ENCODE measurements at regions not wholly inside any gene's neighbourhood (a gene's known extent, or its start where the extent isn't known, plus 50 kb on each side); places are given as distances from the start of the nearest gene placed in this dataset.
A peak's percentile ranks its signal among the peaks of the same experiment; 100 is the strongest.

GRCh38 chr1:94609619-94610018, 68.1 kb upstream of the F3 start:
- Histone ChIP-seq H3K9ac (ENCODE audit: low read depth, low read length) (0 out of 2 replicates have a peak overlapping the region, but pooled peaks have one; percentile 5), H4K8ac (ENCODE audit: low read depth in 2 of 2, low read length in 2 of 2) (peak overlapping the region; percentile 30 to 67), H3K9me1 (ENCODE audit: insufficient read depth, low read length) (peaks cover 24% of the 10 kb centered on the region), H3K4me2 (ENCODE audit: low read depth, low read length) (peak overlapping the region; percentile 6; the same call in 1 of the 2 replicates), H2BK20ac (ENCODE audit: low read depth, low read length) (peak overlapping the region; percentile 88), H3K27ac (ENCODE audit: insufficient read depth, low read length) (peak overlapping the region; percentile 75), H3K14ac (replicated peaks; ENCODE audit: low read depth, low read length) (peak overlapping the region; percentile 67), H3K23ac (ENCODE audit: low read depth, low read length) (peak overlapping the region; percentile 34), H2AK9ac (replicated peaks; ENCODE audit: low read depth, low read length, poor library complexity) (no peak overlapping the region), H3K56ac (ENCODE audit: extremely low read depth, insufficient read depth, low read length) (peak overlapping the region; percentile 65), H2AK5ac (ENCODE audit: low read depth, low read length) (peak overlapping the region; percentile 88), H4K20me1 (ENCODE audit: insufficient read depth, low read length) (no peaks in the 10 kb centered on the region), H3K18ac (ENCODE audit: low read depth, low read length) (peak overlapping the region; percentile 48), H2BK15ac (ENCODE audit: low read depth, low read length) (peak overlapping the region; percentile 92; the same call in 2 of the 3 replicates), H3K4me3 (ENCODE audit: insufficient read depth, low read depth, low read length) (no peak overlapping the region), H2BK120ac (ENCODE audit: low read depth, low read length) (peak overlapping the region; percentile 78), H3K36me3 (ENCODE audit: control insufficient read depth, insufficient read depth, low read length) (no peaks in the 10 kb centered on the region), H4K5ac (ENCODE audit: low read depth, low read length) (peak overlapping the region; percentile 41), H3K9me3 (ENCODE audit: control insufficient read depth, insufficient read depth, low read length) (no peaks in the 10 kb centered on the region), H3K79me1 (ENCODE audit: low read depth in 1 of 2, low read length in 2 of 2) (no peaks in the 10 kb centered on the region; a peak in 1 of 4 replicates), H3K27me3 (ENCODE audit: control insufficient read depth, insufficient read depth, low read length) (no peaks in the 10 kb centered on the region), H2BK5ac (ENCODE audit: low read depth, low read length, poor library complexity, severe bottlenecking) (peak overlapping the region; percentile 55), H2AFZ (replicated peaks; ENCODE audit: low read length, poor library complexity) (peak overlapping the region; percentile 3), H3K4ac (ENCODE audit: low read depth, low read length) (peak overlapping the region; percentile 97), H3K4me1 (ENCODE audit: control insufficient read depth, insufficient read depth, low read length) (peaks cover 25% of the 10 kb centered on the region), H4K91ac (ENCODE audit: insufficient read depth, low read depth, low read length) (peak overlapping the region; percentile 67)
- TF ChIP-seq FOS (IDR thresholded peaks at IDR 0.05; ENCODE audit: low read depth, low read length) (no peak), MAFK (IDR thresholded peaks at IDR 0.05; ENCODE audit: low read depth, low read length) (peak; percentile 64), USF2 (IDR thresholded peaks at IDR 0.05; ENCODE audit: low read depth, low read length) (no peak), SMC3 (IDR thresholded peaks at IDR 0.05; ENCODE audit: low read depth, low read length) (no peak)
- in situ Hi-C loops (cut with MboI; ENCODE audit: low sequenced_read_pairs) (loop anchor here (5.0 kb wide), 1 partner anchor 67 kb away; the partner anchor contains the start of gene F3), dilution Hi-C loops (cut with HindIII; ENCODE audit: low sequenced_read_pairs, unreplicated experiment) (no loop called here), intact Hi-C loops (cut with micrococcal nuclease) (no loop called here)
- ChIA-PET CTCF (no interaction called here), POLR2A (ENCODE audit: unreplicated experiment) (interaction anchor here (0.7 kb wide), 2 partner anchors 68 to 78 kb away, joined by 3 to 6 read pairs; partner anchors contain the start of gene F3)
- no TSS peak for BruUV-seq (replicated peaks)
- ATAC-seq (ENCODE audit: low read depth) (no peak), DNase-seq (no peak)
- 50% methylated on average over 2 of the region's 8 CpGs; no CpG with 5 or more reads in 1 of the 2 experiments for WGBS, 2 experiments (ENCODE audit: extremely low coverage in 2 of 2, insufficient read length in 1 of 2)
